GM18505 (cell line): ENCODE measurements at regions not wholly inside any gene's neighbourhood (a gene's known extent, or its start where the extent isn't known, plus 50 kb on each side); places are given as distances from the start of the nearest gene placed in this dataset.
"Not testable (repeated sequence)": the region's sequence is repeated elsewhere in the genome, so short reads cannot be mapped to it uniquely, and the experiment has no call there.

Source experiments
- ATAC-seq: cut with Tn5 transposase; IDR thresholded peaks from one replicate; pipeline ENCODE4 v1.9.1; 2021; ENCODE audit not compliant: unreplicated experiment
- POLR2A ChIP-seq: IDR thresholded peaks from 4 replicates; pipeline ENCODE4 v1.6.1; 2011; ENCODE audit warnings: borderline replicate concordance; ENCODE audit not compliant: insufficient read depth, insufficient read length; ENCODE audit errors: extremely low read depth

DNA sequence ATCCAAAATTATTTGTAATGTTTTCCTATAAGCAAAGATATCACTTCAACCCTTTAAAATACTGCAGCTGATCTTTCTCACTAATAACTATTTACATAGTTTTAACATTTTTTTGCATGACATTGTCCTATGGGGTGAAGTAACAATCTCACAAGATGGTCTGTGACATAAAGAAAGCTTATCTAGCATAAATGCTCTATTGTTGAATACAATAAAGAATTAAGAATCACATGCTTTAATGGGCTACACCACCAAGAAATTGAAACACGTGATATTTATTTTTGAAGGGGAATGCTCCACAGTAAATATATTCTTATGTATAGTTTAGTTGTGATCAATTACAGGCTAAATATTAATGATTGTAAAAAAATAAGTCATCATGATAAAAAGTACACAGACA, 441.1 kb downstream of the PTH2R start:
- no peak for TF ChIP-seq POLR2A
- ATAC-seq, result no peak

- ATAC-seq, result no peak
- no peak for TF ChIP-seq POLR2A
Measured at GRCh38 chr2:208854717-208855116, 448.1 kb downstream of the PTH2R start.

DNA sequence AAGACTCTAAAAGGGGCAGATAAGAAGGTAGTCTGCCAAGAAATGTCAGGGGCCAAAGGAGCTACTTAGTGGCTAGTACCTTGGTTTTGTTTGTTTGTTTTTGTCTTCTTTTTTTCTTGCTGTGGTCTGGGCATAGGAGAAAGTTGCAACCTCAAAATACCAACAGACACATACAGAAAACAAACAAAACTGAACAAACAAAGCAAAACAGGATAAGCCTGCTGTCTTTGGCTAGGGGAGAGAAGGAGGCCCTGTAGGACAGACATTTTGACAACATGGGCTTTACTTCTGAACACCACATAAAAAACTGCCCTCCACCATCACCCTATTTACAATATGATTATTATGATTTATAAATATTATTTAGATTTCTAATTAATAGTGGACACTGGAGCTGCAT, 460.8 kb downstream of the PTH2R start:
- ATAC-seq, result no peak
- TF ChIP-seq POLR2A, result no peak

- no peak for TF ChIP-seq POLR2A
Measured at GRCh38 chr2:208872591-208872990, 466.0 kb downstream of the PTH2R start.

DNA sequence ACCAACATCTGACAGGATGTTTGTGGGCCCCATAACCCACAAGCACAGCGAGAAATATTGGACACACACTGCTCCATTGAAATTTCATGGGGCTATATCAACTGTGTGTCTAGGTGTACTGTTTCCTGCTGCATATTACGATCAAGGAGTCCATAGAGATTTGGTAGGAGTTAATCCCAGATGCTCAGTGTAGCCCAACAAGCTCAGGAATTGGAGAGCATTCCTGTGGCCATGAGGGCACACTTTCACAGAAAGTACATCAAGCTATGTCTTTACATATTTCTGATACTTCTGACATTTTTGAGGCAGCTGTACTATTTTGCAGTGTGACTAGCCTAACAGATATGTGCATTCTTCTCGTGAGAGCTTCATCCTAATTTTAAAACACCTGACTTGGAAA, 473.1 kb downstream of the PTH2R start:
- no peak for ATAC-seq
- no peak for TF ChIP-seq POLR2A

More at GRCh38 chr2:208872591-208872990, 466.0 kb downstream of the PTH2R start:
- peak; percentile 64 for ATAC-seq

DNA sequence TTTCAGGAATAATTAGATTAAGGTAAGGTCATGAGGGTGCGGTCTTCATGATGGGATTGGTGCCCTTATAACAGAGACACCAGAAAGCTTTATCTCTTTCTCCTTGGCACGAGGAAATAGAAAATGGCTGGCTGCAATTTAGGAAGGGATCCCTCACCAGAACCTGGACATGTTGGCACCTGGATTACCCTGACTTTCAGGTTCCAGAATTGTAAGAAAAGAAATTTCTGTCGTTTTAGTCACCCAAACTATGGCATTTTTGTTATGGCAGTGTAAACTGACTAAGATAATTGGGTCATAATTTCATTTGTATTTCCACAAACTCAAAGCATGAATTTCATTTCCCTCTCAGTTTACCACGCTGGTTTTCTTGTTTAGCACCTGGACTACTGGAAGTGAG, 473.6 kb downstream of the PTH2R start:
- no peak for TF ChIP-seq POLR2A
- ATAC-seq, result no peak

DNA sequence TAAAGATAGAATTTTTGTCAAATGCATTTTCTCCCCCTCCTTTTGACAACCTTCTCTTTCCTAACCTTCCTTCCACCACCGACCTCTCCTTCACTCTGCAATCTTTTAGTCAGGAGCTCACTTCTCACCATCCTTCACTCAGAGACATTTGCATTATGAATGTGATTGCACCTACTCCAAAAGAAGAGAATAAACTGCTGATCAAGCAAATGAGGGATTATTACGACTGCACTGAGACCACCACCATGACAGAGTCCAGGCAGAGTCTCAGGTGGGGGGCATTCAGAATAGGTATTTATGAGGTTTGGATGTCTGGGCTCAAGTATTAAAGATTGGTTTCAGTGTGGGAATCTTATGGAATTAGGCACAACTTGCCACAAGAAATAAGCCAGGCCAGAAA, 483.9 kb downstream of the PTH2R start:
- no peak for ATAC-seq
- no peak for TF ChIP-seq POLR2A

GRCh38 chr2:208892203-208892602, 485.6 kb downstream of the PTH2R start:
- ATAC-seq, result no peak

DNA sequence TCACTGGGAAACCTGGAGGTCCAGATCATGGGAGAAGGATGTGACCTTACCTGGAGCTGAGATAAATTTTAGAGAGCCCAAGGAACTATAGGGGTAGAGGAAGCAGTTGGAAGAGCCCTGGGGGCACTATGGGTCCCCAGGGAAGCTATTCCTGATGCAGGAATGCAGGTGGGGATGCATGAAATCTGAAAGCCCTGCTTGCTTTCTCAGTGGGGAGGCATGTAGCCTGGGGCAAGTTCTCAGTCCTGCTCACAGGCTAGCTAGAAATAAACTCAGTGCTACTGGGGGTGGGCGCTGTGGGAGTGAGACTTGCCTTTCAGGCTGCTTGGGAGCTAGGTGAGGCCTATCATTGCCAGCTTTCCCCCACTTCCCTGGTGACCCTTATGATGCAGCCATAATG, 499.7 kb downstream of the PTH2R start:
- TF ChIP-seq POLR2A, result no peak
- ATAC-seq, result no peak

More at GRCh38 chr2:208892203-208892602, 485.6 kb downstream of the PTH2R start:
- no peak for TF ChIP-seq POLR2A

- no peak for ATAC-seq
- TF ChIP-seq POLR2A, result no peak
Measured at GRCh38 chr2:208915401-208915800, 508.4 kb upstream of the MAP2 start.

- TF ChIP-seq POLR2A, result no peak
- ATAC-seq, result no peak
Measured at GRCh38 chr2:208916881-208917280, 507.0 kb upstream of the MAP2 start.

DNA sequence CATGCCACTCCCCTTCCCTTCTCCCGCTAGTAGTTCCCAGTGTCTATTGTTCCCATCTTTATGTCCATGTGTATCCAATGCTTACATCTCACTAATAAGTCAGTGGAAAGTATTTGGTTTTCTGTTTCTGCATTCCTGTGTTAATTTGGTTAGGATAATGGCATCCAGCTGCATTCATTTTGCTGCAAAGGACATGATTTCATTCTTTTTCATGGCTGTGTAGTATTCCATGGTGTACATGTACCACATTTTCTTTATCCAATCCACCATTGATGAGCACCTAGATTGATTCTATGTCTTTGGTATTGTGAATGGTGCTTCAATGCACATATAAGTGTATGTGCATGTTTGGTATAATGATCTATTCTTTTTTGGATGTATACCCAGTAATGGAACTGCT, 502.5 kb upstream of the MAP2 start:
- not testable (repeated sequence) for ATAC-seq

DNA sequence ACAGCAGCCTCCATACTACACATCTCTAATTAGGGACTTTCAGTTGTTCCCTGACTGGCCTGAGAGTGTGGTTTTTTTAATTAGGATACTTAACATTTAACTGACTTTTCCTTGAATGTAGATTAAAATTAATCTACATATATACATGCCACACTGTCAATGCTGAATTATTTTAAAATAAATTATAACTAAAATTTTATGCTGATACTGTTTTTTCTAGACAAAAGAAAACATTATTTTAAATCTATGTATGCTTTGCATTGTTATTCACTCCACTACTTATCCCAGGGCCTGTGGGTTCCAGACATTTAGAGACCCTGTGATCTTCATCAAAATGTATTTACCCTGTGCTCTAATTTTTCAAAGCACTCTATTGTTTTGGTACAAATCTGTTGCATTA, 496.0 kb upstream of the MAP2 start:
- ATAC-seq, result no peak
- no peak for TF ChIP-seq POLR2A

GRCh38 chr2:208929139-208929864, 494.5 kb upstream of the MAP2 start:
- ATAC-seq, result no peak
- no peak for TF ChIP-seq POLR2A
